Stimulated activated CD4-positive, alpha-beta T cell treated with anti-CD3 and anti-CD28 coated beads, TNF-alpha, amount 100 ng/mL, for 1 hour (primary cell): ENCODE measurements at regions not wholly inside any gene's neighbourhood (a gene's known extent, or its start where the extent isn't known, plus 50 kb on each side); places are given as distances from the start of the nearest gene placed in this dataset.

Source experiments
- DNase-seq, 3 donors: peaks; one replicate each; pipeline ENCODE4 v3.0.0-alpha.2; 2020; ENCODE audit warnings: low read depth in 3 of 3, low spot score in 1 of 3

- DNase-seq, result no peak
Observed at GRCh38 chr4:130141651-130142050, 1045.7 kb downstream of the C4orf33 start.

- DNase-seq, result no peak
Observed at GRCh38 chr4:130143656-130144055, 1047.7 kb downstream of the C4orf33 start.

GRCh38 chr4:130146773-130147172, 1050.8 kb downstream of the C4orf33 start:
- DNase-seq, result no peak

- DNase-seq, result no peak
Observed at GRCh38 chr4:130147641-130148040, 1051.7 kb downstream of the C4orf33 start.

- no peak for DNase-seq
Observed at GRCh38 chr4:130154901-130155300, 1058.9 kb downstream of the C4orf33 start.

GRCh38 chr4:130163701-130164100, 1067.7 kb downstream of the C4orf33 start:
- no peak for DNase-seq

GRCh38 chr4:130165381-130165780, 1069.4 kb downstream of the C4orf33 start:
- no peak for DNase-seq

- DNase-seq, result no peak
Observed at GRCh38 chr4:130172156-130172555, 1076.2 kb downstream of the C4orf33 start.

- DNase-seq, result no peak
Observed at GRCh38 chr4:130178106-130178505, 1082.2 kb downstream of the C4orf33 start.

GRCh38 chr4:130183096-130183495, 1087.1 kb downstream of the C4orf33 start:
- DNase-seq, result no peak

- DNase-seq, result no peak
Observed at GRCh38 chr4:130183766-130184165, 1087.8 kb downstream of the C4orf33 start.

GRCh38 chr4:130185123-130185522, 1089.2 kb downstream of the C4orf33 start:
- DNase-seq, result no peak

- no peak for DNase-seq
Observed at GRCh38 chr4:130186931-130187330, 1091.0 kb downstream of the C4orf33 start.

- no peak for DNase-seq
Observed at GRCh38 chr4:130187587-130187986, 1091.6 kb downstream of the C4orf33 start.

GRCh38 chr4:130192787-130193186, 1096.8 kb downstream of the C4orf33 start:
- no peak for DNase-seq

GRCh38 chr4:130197946-130198345, 1102.0 kb downstream of the C4orf33 start:
- no peak for DNase-seq

- no peak for DNase-seq
Observed at GRCh38 chr4:130203571-130203970, 1107.6 kb downstream of the C4orf33 start.

GRCh38 chr4:130210864-130211263, 1114.9 kb downstream of the C4orf33 start:
- no peak for DNase-seq

GRCh38 chr4:130214268-130214667, 1118.3 kb downstream of the C4orf33 start:
- no peak for DNase-seq

GRCh38 chr4:130233377-130234047, 1137.6 kb downstream of the C4orf33 start:
- no peak for DNase-seq

- no peak for DNase-seq
Observed at GRCh38 chr4:130238121-130238520, 1142.2 kb downstream of the C4orf33 start.

- no peak for DNase-seq
Observed at GRCh38 chr4:130249002-130249401, 1153.0 kb downstream of the C4orf33 start.

- DNase-seq, result no peak
Observed at GRCh38 chr4:130257271-130257670, 1161.3 kb downstream of the C4orf33 start.
